Thyroid gland (tissue), 4 donors: ENCODE measurements at regions not wholly inside any gene's neighbourhood (a gene's known extent, or its start where the extent isn't known, plus 50 kb on each side); places are given as distances from the start of the nearest gene placed in this dataset.

ENCODE experiments used
- DNase-seq, 2 donors: peaks; one replicate each; pipeline ENCODE4 v3.0.0-alpha.2; 2019
- H3K27ac ChIP-seq, 3 donors: fragments of 200-600 bp; sonication (generic); 1 replicate in 2 of 3; 2 replicates in 1 of 3; pipeline ENCODE4 v1.5.1; 2016 to 2019; ENCODE audit warnings: mild to moderate bottlenecking in 1 of 3, moderate library complexity in 1 of 3
- H3K27me3 ChIP-seq: fragments of 200-600 bp; sonication (generic); one replicate; pipeline ENCODE4 v1.5.1; 2019
- H3K36me3 ChIP-seq, 2 donors: fragments of 200-600 bp; sonication (generic); one replicate each; pipeline ENCODE4 v1.5.1; 2016 to 2019
- H3K4me1 ChIP-seq, 2 donors: fragments of 200-600 bp; sonication (generic); one replicate each; pipeline ENCODE4 v1.5.1; 2017 to 2019
- H3K4me3 ChIP-seq, 3 donors: fragments of 200-600 bp; sonication (generic); replicated peaks in 1 of 3; 1 replicate in 2 of 3; 2 replicates in 1 of 3; pipeline ENCODE4 v1.5.1; 2016; ENCODE audit warnings: mild to moderate bottlenecking in 1 of 3
- H3K9me3 ChIP-seq: fragments of 200-600 bp; sonication (generic); one replicate; pipeline ENCODE4 v1.5.1; 2017
- CTCF ChIP-seq, 6 experiments: fragments of 200-600 bp in 3 of 6; fragments of 450-650 bp in 3 of 6; sonication (generic) in 3 of 6; IDR thresholded peaks; one replicate each; pipeline ENCODE4 v1.5.1; 2016 to 2019; ENCODE audit warnings: antibody characterized with exemption in 6 of 6, mild to moderate bottlenecking in 2 of 6, inconsistent platforms in 1 of 6, moderate library complexity in 1 of 6
- POLR2A ChIP-seq, 2 donors: fragments of 450-650 bp; IDR thresholded peaks; one replicate each; pipeline ENCODE4 v1.6.1; 2017; ENCODE audit warnings: antibody characterized with exemption in 2 of 2, mild to moderate bottlenecking in 2 of 2, moderate library complexity in 1 of 2
- WGBS, 2 donors: methylation state at CpG; one replicate each; pipeline ENCODE4 v1.1.5; 2017; 5-methylcytosine and 5-hydroxymethylcytosine counted together
- intact Hi-C: fragments of 100-400 bp; cut with DNase I; formaldehyde crosslinking; loops from one replicate; pipeline ENCODE4 v1.15.1; 2023

- no peak overlapping the region for H3K27ac ChIP-seq
- intact Hi-C loops, result no loop called here
- H3K9me3 ChIP-seq, result no peaks in the 10 kb centered on the region
- no peaks in the 10 kb centered on the region for H3K36me3 ChIP-seq
- no peak for DNase-seq
- H3K4me3 ChIP-seq, result no peak overlapping the region
- no peaks in the 10 kb centered on the region for H3K4me1 ChIP-seq
- TF ChIP-seq POLR2A (IDR thresholded peaks at IDR 0.05), result no peak
- TF ChIP-seq CTCF (IDR thresholded peaks at IDR 0.05), result no peak
- H3K27me3 ChIP-seq, result no peaks in the 10 kb centered on the region
Observed at GRCh38 chr2:88815282-88815681, 123.8 kb downstream of the RPIA start.

- H3K27me3 ChIP-seq, result no peaks in the 10 kb centered on the region
- intact Hi-C loops, result no loop called here
- no peaks in the 10 kb centered on the region for H3K9me3 ChIP-seq
- H3K27ac ChIP-seq, result no peak overlapping the region
- H3K4me1 ChIP-seq, result no peaks in the 10 kb centered on the region
- WGBS, 2 donors, result 95 to 100% methylated on average over 2 of the region's 2 CpGs
- TF ChIP-seq CTCF (IDR thresholded peaks at IDR 0.05), result no peak
- no peaks in the 10 kb centered on the region for H3K36me3 ChIP-seq
- no peak for DNase-seq
- no peak overlapping the region for H3K4me3 ChIP-seq
Observed at GRCh38 chr2:88815697-88816096, 124.2 kb downstream of the RPIA start.

- intact Hi-C loops, result no loop called here
- Histone ChIP-seq H3K36me3 (no peaks in the 10 kb centered on the region), H3K4me1 (no peaks in the 10 kb centered on the region), H3K9me3 (no peaks in the 10 kb centered on the region), H3K4me3 (no peak overlapping the region), H3K27me3 (no peaks in the 10 kb centered on the region), H3K27ac (no peak overlapping the region)
- no peak for DNase-seq
- TF ChIP-seq POLR2A (IDR thresholded peaks at IDR 0.05) (no peak), CTCF (IDR thresholded peaks at IDR 0.05) (no peak)
- WGBS, 2 donors, result 62 to 81% methylated on average over 1 of the region's 1 CpG
Observed at GRCh38 chr2:88818381-88818780, 126.9 kb downstream of the RPIA start.

GRCh38 chr2:88824951-88825350 lies 133.5 kb downstream of the RPIA start:
- Histone ChIP-seq H3K27ac (no peak overlapping the region), H3K36me3 (no peaks in the 10 kb centered on the region), H3K27me3 (no peaks in the 10 kb centered on the region), H3K4me1 (no peaks in the 10 kb centered on the region), H3K4me3 (no peak overlapping the region), H3K9me3 (no peaks in the 10 kb centered on the region)
- DNase-seq, result no peak
- intact Hi-C loops, result no loop called here
- 83 to 85% methylated on average over 6 of the region's 6 CpGs for WGBS, 2 donors
- TF ChIP-seq POLR2A (IDR thresholded peaks at IDR 0.05) (no peak), CTCF (IDR thresholded peaks at IDR 0.05) (no peak)

GRCh38 chr2:88826399-88826798 lies 134.9 kb downstream of the RPIA start:
- Histone ChIP-seq H3K36me3 (no peaks in the 10 kb centered on the region), H3K9me3 (no peaks in the 10 kb centered on the region), H3K27ac (no peak overlapping the region), H3K27me3 (no peaks in the 10 kb centered on the region), H3K4me1 (no peaks in the 10 kb centered on the region), H3K4me3 (no peak overlapping the region)
- 73 to 93% methylated on average over 4 of the region's 4 CpGs for WGBS, 2 donors
- DNase-seq, result no peak
- intact Hi-C loops, result no loop called here
- TF ChIP-seq CTCF (IDR thresholded peaks at IDR 0.05) (no peak), POLR2A (IDR thresholded peaks at IDR 0.05) (no peak)
